Activated CD4-positive, alpha-beta T cell treated with anti-CD3 and anti-CD28 coated beads, Interleukin-2, amount 50 U/mL, for 4 hours (primary cell): ENCODE measurements at regions not wholly inside any gene's neighbourhood (a gene's known extent, or its start where the extent isn't known, plus 50 kb on each side); places are given as distances from the start of the nearest gene placed in this dataset.
A peak's percentile ranks its signal among the peaks of the same experiment; 100 is the strongest.

Experiments
- DNase-seq, 2 experiments: peaks; one replicate each; pipeline ENCODE4 v3.0.0-alpha.2; 2020

DNA sequence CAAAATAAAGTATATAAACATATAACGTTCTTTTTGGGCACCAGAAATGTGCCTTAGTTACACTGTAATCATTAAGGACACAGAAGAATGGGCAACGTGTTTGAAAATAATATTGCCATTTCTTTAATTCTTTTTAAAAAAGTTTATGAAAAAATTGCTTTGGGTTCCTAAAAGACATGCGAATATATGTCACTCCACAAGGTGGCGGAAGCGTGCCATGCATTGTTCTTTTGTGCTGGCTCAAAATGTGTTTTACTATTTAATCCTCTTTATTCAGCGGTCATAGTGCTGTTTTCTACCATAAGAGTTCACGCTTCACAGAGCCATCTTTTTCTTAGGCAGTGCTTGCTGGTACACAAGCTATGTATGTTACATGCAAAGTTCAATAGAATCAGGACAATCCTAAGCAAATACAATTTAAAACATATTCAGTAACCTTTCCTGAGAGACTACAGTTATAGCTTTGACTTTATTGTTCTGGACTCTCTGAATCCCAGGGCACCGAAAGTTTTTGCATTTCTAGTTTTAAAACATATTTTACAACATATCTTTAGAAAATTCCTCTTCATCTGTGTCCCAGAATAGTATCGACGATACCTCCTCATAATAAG lies 147.8 kb upstream of the ERBB4 start:
- peak; percentile 4 to 25 for DNase-seq

DNA sequence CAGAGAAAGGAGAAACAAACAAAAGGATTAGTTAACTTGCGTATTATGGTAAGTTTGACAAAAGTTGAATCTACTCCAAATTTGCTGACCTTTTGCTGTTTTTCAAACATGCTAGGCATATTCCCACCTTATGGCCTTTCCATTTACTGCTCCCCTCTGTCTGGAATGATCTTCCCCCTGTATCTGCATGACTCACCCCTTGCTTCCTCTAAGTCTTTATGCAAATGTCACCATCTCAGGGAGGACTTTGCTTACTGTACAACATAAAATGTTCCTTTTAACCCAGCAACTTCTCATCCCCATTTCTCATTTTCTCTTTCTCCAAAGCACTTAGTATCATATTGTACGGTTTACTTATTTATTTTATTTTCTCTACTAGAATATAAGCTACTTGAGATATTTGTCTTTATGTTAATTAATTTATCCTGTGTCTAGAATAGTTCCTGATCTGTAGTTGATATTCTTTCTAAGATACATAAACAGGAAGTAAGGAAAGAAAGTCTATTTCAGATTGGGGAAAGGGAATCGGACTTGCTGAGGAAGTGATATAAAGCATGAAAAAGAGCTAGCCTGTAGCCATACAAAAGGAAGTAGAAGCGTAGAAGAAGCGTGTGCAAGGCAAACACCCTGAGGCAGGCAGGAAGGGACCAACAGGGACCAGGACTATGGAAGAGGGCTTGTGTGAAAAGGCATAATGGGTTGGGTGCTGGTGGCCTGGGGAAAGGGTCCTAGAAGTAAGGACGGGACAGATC lies 144.9 kb upstream of the ERBB4 start:
- no peak for DNase-seq

DNA sequence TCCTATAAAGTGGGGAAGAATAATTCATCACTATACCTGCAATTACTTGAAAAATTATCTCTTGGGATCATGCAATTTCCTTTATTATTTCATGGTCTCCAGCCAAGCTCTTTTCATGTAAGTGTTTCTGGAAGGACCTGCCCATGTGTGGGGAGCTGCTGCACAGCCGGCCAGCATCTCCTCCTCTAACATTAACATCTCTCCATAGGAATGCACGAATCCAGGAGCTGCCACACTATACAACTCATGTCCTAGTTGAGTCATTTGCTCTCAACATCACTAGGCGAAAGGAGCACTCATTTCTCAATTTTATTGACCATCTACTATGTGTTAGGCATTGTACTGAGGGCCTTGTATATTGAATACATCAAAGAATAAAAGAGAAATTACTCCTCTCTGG lies 144.3 kb upstream of the ERBB4 start:
- no peak for DNase-seq

DNA sequence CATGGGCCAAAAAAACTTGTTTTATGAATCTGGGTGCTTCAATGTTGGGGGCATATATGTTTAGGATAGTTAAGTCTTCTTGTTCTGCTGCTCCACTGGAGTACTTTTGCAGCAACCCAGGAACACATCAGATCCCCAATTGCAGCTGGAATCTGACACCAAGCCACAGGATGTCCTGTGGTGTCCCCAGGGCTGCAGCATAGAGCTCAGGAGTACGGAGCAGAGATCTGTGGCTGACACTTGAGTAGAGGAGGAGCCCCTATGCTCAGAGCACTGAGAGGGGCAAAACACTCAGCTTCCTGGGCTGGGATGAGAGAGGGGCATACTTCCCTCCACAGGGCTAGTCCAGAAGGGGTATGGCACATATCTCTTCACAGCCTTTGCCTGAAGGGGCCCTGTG lies 138.9 kb upstream of the ERBB4 start:
- DNase-seq = no peak

DNA sequence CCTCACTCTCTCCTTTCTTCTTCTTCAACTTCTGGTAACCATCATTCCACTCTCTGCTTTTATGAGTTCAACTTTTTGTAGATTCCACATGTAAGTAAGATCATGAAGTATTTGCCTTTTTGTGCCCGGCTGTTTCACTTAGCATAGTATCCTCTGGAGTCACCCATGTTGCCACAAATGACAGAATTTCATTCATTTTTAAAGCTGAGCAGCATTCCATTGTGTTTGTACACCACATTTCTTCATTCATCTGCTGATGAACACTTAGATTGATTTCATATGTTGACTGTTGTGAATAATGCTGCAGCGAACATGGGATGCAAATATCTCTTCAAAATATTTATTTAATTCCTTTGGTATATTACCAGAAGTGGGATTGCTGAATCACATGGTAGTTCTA lies 133.6 kb upstream of the ERBB4 start:
- DNase-seq = no peak

DNA sequence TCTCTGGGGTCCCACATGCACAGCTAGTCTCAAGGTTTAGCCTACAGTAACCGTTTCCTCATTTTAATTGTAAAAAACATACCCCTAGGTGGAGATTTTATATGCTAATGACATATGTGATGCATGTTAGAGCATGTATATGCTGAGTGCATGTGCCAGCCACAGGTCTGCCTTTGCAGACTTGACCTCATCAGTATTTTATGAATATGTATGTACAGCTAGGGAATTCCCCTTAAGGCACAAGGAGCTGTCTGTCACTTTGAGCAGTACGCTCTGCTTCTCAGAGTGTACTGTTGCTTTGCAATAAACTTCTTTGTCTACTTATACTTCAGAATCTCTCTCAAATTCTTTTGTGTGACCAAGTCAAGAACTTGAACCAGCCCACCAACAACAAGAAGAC lies 131.2 kb upstream of the ERBB4 start:
- DNase-seq = no peak

DNA sequence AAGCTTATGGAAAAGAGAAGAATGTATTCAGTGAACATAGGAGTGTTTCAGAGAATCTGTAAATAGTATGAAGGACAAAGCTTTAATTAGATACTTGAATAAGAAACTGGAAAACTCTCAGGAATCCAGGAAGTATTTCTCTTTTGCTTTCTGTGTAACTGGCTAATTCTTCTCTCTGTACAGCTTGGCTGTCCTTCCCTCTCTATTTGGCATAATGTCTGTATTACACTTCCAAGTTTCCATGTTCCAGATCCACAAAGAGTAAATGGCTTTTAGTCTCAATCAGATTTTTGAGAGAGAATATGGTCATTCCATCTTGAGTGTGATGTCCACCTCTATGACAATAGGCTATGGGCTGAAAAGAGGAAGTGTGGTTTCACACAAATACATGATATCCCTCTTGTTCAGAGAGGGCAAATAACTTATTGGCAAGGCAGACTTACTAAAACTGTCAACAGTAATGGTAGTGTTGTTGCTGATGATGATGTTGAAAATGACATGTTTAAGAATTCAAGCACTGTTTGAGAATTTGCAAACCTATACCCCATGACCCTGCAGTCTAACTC lies 129.2 kb upstream of the ERBB4 start:
- no peak for DNase-seq

DNA sequence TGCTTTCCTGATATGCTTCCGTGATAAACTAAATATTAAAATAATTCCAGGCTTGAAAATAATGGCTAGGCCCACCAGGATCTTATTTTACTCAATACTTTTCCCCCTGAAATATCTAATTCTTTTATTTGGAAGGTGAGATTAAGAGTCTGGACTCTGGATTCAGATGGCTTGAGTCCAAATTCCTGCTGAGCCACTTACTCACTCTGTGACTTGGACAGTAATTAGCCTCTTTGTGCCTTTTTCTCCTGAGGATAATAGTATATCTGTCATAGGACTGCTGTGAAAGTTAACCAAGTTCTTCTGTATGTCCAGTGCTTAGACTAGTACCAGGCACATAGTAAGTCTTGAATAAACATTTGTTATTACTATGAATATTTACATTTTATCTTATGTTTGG lies 127.3 kb upstream of the ERBB4 start:
- DNase-seq = no peak

DNA sequence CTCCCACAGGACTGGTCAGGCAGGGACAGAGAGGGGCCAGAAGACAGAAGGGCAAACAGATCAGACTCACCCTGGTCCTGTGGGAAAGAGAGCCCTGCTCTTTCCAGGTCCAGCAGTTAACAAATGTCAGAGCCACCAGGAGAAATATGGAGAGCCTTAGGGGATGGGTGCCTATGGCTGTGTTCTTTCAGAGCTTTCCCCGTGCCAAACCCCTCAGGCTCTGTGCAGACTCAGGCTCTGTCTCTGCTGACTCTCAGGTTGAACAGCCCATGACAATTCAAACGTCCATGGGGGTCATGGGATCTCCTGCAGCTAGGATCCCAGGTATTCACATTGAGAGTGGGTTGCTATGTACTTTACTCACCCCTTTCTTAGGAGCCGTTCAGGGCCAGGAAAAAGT lies 120.8 kb upstream of the ERBB4 start:
- no peak for DNase-seq

DNA sequence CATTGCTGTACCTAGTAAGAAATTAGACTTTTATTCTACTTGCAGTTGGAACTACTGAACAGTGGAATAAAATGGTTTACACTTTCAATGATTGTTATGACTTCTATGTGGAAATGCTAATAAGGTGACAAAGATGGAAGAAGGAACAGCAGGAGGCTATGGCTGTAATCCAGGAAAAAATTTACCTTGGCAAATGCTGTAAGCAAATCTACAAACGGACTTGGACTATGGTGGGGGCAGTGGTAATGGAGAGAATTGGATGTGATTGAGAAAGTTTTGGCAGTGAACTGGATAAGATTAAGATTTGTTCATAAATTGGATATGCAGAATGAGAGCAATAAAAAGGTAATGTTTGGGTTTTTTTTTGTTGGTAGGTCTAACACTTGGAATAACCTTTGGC lies 111.0 kb upstream of the ERBB4 start:
- DNase-seq = no peak

DNA sequence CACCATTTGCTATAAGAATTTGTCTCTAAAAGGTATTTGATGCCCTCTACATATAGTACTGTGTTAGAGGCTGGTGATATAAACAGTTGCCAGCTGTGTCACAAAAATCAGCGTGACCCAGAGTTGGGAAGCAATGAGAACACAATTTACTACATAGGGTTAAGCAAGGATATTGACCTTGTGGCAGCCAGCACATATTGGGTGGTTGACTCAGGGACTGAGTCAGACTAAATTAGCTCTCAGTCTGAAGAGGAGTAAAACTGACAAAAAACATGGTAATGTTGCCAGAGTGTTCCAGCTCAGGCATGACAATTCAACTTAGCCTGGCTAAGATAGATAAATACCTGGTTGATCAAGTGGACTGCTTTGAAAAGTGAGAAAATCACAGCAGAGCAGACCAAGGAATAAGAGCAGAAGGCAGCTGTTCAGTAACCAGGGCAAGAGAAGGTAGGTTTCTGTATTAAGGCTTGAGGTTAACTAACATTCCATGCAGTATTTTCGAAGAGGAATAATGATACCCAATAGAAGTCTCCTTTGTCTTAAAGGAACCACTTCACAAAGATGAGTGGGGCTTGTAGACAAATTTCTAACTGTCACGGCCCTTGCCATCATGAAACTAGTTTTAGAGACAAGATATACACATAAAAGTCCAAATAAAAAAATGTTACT lies 108.2 kb upstream of the ERBB4 start:
- DNase-seq = no peak

DNA sequence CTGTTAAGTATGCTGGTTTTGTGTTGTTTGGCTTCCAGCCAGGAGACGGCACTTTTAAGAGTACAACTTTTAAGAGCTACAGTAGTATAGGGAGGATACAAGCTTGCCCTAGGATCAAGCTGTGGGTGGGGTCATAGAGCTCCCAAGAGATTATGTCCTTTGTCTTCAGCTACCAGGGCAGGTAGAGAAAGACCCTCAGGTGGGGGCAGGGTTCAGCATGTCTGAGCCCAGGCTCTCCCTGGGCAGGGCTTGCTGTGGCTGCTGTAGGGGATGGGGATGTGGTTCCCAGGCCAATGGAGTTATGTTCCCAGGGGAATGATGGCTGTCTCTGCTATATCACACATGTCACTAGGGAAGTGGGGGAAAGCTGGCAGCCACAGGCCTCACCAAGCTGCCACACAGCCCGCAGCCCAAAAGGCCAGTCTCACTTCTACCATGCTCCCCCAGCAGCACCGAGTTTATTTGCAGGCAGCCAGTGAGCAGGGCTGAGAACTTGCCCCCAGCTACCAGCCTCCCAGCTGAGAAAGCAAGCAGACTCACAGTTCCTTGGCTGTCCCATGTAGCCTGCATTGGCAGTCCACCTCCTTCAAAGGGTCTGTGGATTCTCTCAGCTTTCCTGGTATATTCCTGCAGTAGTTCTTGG lies 105.7 kb upstream of the ERBB4 start:
- no peak for DNase-seq

DNA sequence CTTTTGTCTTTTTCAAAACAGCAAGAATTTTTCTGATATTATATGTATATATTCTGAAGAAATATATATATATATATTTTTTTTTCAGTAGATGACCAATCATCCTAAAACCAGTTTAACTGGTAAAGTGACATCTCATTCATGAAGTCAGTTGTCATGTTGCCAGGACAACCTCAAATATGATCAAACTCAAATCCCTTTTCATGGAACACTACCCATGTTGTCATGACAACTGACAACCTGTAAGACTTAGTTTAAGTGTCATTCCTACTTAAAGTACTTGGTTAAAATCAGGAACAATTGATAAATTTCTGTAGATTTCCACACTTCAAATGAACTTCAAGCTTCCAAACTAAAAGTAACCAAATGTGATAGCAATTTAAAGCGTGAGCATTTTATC lies 101.8 kb upstream of the ERBB4 start:
- DNase-seq = no peak

DNA sequence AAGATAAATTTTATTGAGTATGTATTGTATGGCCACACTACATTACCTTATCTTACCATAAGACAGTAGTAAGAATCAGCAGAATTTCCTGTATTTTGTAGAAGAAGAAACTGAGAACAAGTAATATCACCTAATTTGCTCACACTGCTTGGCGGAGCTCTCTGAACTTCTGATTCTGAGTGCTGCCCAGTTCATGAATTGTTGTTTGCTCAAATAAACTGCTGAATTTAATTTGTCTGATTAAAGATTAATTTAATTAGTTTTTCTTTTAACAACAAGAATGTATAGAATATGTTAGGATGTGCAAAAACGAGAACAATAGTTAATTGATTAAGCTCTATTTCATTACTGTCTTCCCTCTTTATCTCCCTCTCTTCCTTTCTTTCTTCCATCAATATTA lies 100.1 kb upstream of the ERBB4 start:
- DNase-seq = no peak

DNA sequence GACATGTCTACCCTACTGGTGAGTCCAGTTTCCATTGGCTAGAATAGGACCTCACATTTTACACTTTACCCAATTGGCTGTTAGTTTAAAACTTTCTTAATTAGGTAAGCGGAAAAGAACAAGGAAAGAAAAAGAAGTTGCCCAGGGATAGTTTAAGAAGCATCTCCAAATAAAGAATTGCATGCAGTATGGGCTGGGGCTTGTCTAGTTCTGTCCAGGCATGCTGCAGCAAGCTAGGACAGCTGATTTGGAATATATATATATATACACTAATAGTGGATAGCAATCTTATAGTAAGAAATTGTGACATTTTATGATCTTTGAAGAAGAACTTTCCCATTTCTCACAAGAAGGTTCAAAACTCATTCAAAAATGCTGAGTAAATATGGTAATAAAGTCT lies 90.0 kb upstream of the ERBB4 start:
- no peak for DNase-seq

DNA sequence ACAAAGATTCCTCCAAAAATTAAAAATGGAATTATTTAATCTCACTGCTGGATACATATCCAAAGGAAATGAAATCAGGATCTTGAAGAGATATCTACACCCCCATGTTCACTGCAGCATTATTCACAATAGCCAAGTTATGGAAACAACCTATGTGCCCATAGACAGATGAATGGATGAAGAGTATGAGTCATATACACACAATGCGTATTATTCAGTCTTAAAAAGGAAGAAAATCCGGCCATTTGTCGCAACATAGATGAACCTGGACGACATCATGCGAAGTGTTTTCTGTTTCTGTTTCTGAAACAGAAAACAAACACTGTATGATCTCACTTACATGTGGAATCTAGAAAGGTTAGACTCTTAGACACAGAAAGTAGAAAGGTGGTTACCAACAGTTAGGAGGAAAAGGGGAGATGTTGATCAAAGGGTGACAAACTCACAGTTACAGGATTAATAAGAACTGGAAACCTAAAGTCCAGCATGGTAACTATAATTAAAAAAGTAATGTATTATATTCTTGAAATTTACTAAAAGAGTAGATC lies 87.8 kb upstream of the ERBB4 start:
- DNase-seq = no peak

DNA sequence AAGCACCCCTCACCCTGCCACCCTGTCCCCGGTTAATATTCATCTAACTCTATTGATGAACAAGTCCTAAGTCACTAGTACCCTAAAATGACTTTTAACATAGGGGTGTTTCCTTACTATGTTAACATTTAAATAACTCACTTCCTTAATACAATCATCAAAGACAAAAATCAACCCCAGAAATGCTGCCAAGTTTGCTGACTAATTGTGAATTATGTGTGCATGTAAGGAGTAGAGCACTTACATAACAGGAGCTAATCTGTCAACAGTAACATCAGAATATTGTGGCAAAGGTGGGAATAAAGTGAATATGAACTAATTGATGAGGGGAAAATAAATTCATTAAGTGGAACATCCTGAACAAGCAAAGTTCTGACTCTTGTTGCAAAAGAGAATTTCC lies 81.4 kb upstream of the ERBB4 start:
- no peak for DNase-seq

DNA sequence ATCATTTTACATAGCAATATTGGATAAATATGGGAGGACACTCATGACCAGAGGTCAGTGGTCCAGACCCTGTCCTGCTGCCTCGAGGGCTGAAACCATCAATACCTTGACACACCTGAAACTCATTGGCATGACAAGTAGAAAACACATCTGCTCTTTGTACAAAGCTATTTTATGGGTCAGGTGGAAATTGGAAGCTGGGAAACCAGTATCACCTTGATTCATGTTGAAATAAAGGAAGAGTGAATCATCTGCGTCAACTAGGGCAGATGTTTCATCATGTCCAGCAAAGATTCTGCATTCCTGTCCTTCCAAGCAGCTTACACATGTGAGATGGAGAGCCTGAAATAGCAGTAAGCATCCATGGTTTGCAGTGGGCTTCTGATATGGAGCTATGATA lies 80.0 kb upstream of the ERBB4 start:
- DNase-seq = no peak

DNA sequence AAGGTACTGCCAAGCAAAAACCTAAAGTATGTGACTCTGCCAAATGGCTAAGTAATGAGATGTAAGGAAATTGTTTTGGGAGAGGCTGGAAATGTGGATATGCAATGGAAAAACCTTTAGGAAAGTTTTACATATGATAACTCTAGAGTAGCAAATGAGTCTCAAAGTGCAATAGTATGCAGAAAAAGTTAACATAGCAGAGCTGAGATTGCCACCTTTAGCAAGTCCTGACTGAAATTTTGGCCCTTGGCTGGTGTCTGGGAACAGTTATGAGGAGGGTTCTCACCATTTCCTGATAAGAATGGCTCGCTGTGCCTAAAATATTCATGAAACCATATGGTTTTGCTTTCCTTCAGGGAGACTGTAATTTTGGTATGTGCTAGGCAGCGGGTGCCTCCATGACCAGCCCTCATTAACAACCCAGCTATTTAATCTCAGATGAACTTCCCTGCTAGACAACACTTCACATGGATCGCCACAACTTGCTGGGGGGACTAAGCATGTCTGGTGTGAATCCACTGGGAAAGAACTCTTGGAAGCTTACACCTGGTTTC lies 72.3 kb upstream of the ERBB4 start:
- no peak for DNase-seq

DNA sequence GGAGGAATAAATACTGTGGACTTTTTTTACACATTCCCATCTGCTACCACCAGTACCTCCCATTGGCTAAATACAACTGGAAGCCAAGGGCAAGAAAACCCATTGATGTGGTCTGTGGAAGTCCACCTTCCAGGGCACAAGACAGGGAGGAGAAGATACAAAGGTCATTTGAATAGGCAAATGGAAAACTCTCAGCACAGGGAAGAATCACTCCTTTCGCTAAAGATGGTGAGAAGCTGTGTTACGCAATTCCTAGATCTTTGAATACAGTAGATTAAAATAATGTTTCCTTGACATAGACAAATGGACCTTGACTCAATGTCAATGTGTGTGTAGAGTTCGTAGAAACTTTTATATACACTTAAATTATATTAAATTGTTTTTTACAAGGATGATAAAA lies 70.9 kb upstream of the ERBB4 start:
- DNase-seq = no peak

DNA sequence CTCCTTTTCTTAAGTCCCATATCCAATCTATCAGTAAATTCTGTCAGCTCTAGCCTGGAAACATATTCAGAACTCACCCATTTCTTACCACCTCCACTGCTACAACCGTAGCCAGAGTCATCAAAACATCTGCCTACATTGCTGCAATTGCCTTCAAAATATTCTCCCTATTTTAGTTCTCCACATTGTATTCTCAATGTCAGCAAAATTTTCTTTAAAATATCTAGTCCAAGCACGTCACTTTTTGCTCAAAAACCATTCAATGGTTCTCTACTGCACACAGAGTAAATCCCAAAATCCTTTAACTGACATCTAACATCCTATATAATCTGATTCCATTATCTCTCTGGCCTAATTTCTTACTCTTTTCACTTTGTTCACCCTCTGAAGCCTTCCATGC lies 68.5 kb upstream of the ERBB4 start:
- DNase-seq = no peak

DNA sequence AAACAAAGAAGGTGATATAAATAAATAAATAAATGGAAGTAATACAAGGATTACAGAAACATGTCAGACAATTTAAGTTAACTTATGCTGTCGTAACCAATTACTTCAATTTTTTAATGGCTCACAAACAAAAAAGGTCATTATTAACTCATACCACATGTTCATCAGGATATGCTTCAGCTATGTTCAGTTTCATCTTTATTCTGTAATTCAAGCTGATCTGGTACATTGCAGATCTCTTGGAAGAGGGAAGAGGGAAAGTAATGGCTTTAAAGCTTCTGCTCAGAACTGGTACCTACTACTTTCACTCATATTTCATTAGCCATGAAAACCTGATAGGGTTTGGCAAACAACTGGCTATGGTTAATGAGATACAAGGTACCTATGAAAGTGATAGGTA lies 67.6 kb upstream of the ERBB4 start:
- no peak for DNase-seq

DNA sequence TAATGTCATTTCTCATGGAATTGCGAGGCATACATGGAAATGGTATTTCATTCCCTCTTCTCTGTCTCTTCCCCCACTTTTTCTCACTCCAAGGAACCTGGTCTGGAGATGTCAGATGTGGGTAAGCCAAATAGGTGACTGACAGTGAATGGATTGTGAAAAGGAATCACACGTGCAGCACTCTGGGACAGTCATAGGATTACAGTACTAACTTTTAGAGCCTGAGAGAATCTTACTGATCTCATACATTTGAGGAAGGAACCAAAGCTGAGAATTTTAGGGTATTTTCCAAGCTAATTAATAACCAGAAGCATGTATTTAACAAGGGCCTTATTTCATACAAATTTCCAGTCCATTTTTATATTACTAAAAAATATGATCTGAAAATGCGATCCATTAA lies 58.1 kb upstream of the ERBB4 start:
- no peak for DNase-seq
